GM12872 (cell line): ENCODE measurements at regions not wholly inside any gene's neighbourhood (a gene's known extent, or its start where the extent isn't known, plus 50 kb on each side); places are given as distances from the start of the nearest gene placed in this dataset.

Experiments used
- CTCF ChIP-seq: IDR thresholded peaks from 3 replicates; pipeline ENCODE4 v1.5.1; 2011; ENCODE audit warnings: low read depth, mild to moderate bottlenecking, low read length, moderate library complexity; ENCODE audit not compliant: insufficient read depth

- no peak for TF ChIP-seq CTCF
These were observed 350.4 kb downstream of the SPRY1 start for GRCh38 chr4:123747016-123747415.

GRCh38 chr4:123748806-123749205, 352.2 kb downstream of the SPRY1 start:
- no peak for TF ChIP-seq CTCF

- no peak for TF ChIP-seq CTCF
These were observed 352.8 kb downstream of the SPRY1 start for GRCh38 chr4:123749383-123749782.

GRCh38 chr4:123750044-123750443, 353.4 kb downstream of the SPRY1 start:
- no peak for TF ChIP-seq CTCF

GRCh38 chr4:123755655-123756054, 359.1 kb downstream of the SPRY1 start:
- no peak for TF ChIP-seq CTCF

GRCh38 chr4:123767806-123768205, 371.2 kb downstream of the SPRY1 start:
- TF ChIP-seq CTCF = no peak

GRCh38 chr4:123770884-123771283, 374.3 kb downstream of the SPRY1 start:
- no peak for TF ChIP-seq CTCF

- no peak for TF ChIP-seq CTCF
These were observed 379.7 kb downstream of the SPRY1 start for GRCh38 chr4:123776267-123776666.
